ENCODE measurements at regions not wholly inside any gene's neighbourhood (a gene's known extent, or its start where the extent isn't known, plus 50 kb on each side); places are given as distances from the start of the nearest gene placed in this dataset. TPM values are rescaled to one million over a fixed set of nuclear protein-coding genes. Genes with fewer than 3 reads are reported as not detected.

DNA sequence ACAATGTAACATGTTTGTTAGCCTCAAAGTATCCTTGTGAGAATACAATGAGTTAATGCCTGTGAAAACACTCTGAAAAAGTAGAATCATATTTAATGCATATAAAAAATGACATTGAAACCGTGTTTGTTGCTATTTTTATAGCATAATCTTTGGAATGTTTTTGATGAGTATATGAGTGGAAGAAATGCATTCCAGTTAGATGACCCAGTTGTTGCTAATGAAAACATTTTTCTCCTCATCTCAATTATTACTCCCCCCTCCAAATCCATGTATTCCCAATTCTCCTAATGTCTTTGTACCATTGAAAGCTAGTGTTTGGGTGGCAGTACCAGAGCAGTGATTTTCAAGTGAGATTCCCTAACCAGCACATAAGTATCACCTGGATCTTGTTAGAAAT is 67.1 kb upstream of the DSEL start:
- Histone ChIP-seq H3K4me1 (no peaks in the 10 kb centered on the region), H3K4me3 (no peak overlapping the region), H3K36me3 (no peaks in the 10 kb centered on the region), H3K27ac (no peak overlapping the region), H3K9me3 (no peaks in the 10 kb centered on the region), H3K27me3 (no peaks in the 10 kb centered on the region)
- 13 to 20% methylated on average over 1 of the region's 1 CpG for WGBS, 2 donors
- TF ChIP-seq, protein P1, sequence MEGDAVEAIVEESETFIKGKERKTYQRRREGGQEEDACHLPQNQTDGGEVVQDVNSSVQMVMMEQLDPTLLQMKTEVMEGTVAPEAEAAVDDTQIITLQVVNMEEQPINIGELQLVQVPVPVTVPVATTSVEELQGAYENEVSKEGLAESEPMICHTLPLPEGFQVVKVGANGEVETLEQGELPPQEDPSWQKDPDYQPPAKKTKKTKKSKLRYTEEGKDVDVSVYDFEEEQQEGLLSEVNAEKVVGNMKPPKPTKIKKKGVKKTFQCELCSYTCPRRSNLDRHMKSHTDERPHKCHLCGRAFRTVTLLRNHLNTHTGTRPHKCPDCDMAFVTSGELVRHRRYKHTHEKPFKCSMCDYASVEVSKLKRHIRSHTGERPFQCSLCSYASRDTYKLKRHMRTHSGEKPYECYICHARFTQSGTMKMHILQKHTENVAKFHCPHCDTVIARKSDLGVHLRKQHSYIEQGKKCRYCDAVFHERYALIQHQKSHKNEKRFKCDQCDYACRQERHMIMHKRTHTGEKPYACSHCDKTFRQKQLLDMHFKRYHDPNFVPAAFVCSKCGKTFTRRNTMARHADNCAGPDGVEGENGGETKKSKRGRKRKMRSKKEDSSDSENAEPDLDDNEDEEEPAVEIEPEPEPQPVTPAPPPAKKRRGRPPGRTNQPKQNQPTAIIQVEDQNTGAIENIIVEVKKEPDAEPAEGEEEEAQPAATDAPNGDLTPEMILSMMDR (IDR thresholded peaks at IDR 0.05) = no peak
- no peak for TF ChIP-seq POLR2A (IDR thresholded peaks at IDR 0.05)
- TF ChIP-seq EP300 (IDR thresholded peaks at IDR 0.05) = no peak
- no peak for DNase-seq (ENCODE audit: low spot score in 2 of 2)

DNA sequence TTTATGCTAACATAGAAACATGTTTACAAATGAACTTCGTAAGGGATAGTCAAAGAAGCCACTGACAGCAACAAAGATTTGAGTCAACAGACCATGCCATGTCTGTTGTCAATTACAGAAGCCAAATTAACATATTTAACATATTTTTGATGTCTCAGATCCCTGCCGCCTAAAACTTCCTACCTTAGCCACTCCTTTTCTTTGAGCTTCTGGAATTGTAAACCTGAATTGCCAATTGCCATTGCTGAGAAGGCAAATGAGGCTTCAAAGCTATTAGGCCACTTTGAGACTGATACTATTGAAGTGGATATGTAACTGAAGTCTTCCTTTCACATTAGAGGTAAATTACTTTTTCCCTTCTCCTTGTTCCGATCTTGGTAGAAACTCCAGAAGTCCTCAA is 66.0 kb upstream of the DSEL start:
- Histone ChIP-seq H3K27me3 (no peaks in the 10 kb centered on the region), H3K4me3 (no peak overlapping the region), H3K9me3 (no peaks in the 10 kb centered on the region), H3K4me1 (no peaks in the 10 kb centered on the region), H3K27ac (no peak overlapping the region), H3K36me3 (no peaks in the 10 kb centered on the region)
- 36 to 37% methylated on average over 3 of the region's 3 CpGs for WGBS, 2 donors
- no peak for TF ChIP-seq POLR2A (IDR thresholded peaks at IDR 0.05)
- TF ChIP-seq, protein P1 (IDR thresholded peaks at IDR 0.05) = no peak
- no peak for TF ChIP-seq EP300 (IDR thresholded peaks at IDR 0.05)
- DNase-seq (ENCODE audit: low spot score in 2 of 2) = no peak

DNA sequence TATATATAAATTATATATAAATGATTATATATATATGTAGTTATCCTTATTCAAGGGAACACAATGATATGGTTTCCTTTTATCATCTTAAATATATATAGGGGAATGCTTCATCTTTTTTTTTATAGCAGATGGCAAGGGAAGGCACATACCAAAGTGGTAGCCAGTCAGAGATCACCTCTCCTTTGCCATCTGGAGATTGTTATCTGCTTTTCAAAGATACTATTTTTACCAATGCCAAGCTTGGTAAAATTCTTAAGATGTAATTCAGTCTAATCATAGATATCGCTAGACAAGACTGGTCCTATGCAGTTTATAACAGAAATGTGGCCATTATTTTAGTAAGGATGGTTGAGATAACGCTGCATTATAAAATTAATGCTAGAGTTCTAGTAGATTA is 64.7 kb upstream of the DSEL start:
- Histone ChIP-seq H3K9me3 (no peaks in the 10 kb centered on the region), H3K27ac (no peak overlapping the region), H3K4me1 (no peaks in the 10 kb centered on the region), H3K27me3 (no peaks in the 10 kb centered on the region), H3K4me3 (no peak overlapping the region), H3K36me3 (no peaks in the 10 kb centered on the region)
- no peak for TF ChIP-seq EP300 (IDR thresholded peaks at IDR 0.05)
- TF ChIP-seq POLR2A (IDR thresholded peaks at IDR 0.05) = no peak
- 91 to 92% methylated on average over 2 of the region's 2 CpGs for WGBS, 2 donors
- no peak for DNase-seq (ENCODE audit: low spot score in 2 of 2)

DNA sequence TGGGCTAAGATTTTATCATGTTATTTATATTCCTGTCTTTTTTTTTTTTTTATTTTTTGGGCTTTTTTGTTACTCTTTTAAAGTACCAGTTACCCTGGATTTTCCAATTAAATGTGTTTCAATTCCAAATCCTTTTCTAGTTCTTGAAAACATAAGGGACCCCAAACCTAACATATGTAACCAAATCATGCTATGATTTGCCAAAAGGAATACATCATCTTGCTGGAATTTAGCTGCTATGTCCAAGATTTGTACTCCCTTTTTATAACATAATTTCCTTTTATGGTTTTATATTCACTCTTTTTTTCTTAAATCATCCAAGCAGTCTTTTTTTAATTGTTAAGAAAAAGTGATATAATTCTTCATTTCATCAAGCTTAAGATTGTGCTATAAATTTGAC is 60.9 kb upstream of the DSEL start:
- DNase-seq (ENCODE audit: low spot score in 2 of 2) = no peak

DNA sequence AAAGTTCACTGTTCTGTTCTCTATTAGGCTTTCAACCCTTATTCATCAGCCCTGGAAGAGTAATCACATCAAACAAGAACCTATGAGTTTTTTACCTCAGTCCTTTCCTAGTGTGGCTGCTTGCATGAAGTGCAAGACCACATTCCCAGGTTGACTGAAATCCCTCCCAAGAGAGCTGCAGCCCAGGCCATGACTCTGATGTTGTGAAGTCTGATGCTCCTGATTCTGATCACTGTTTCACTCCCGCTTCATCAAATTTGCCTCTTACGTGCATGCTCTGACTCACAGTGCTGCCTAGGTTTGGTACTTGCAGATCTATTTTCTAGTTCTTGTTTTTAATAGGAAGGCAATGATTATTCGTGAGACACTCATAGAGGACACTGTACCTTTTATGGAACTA is 58.2 kb upstream of the DSEL start:
- TF ChIP-seq EP300 (IDR thresholded peaks at IDR 0.05) (no peak), POLR2A (IDR thresholded peaks at IDR 0.05) (no peak)
- TF ChIP-seq, protein P1 (IDR thresholded peaks at IDR 0.05) = no peak
- no peaks in the 10 kb centered on the region for H3K9me3 ChIP-seq
- WGBS, 2 donors = 81 to 86% methylated on average over 3 of the region's 3 CpGs

More for the DNA sequence above, 60.9 kb upstream of the DSEL start:
- Histone ChIP-seq H3K27me3 (no peaks in the 10 kb centered on the region), H3K4me3 (no peak overlapping the region), H3K4me1 (no peaks in the 10 kb centered on the region), H3K27ac (no peak overlapping the region), H3K36me3 (no peaks in the 10 kb centered on the region), H3K9me3 (no peaks in the 10 kb centered on the region)
- TF ChIP-seq POLR2A (IDR thresholded peaks at IDR 0.05) = no peak
- TF ChIP-seq EP300 (IDR thresholded peaks at IDR 0.05) = no peak

DNA sequence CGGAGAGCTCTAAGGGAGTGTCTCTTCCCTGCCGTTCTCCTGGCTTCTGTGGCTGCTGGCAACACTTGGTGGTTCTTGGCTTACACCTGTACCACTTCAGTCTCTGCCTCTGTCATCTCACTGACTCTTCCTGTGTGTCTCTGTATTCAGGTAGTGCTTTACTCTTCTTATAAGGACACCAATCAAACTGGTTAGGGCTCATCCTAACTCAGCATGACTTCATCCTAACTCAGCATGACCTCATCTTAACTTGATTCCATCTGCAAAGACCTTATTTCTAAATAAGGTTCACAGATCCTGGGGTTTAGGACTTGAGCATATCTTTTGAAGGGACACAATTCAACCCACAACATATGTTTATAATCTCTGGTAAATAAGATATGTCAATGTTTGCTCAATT is 51.6 kb upstream of the DSEL start:
- Histone ChIP-seq H3K4me1 (no peaks in the 10 kb centered on the region), H3K27ac (no peak overlapping the region), H3K9me3 (no peaks in the 10 kb centered on the region), H3K4me3 (no peak overlapping the region), H3K27me3 (no peaks in the 10 kb centered on the region), H3K36me3 (no peaks in the 10 kb centered on the region)
- WGBS, 2 donors = 69 to 70% methylated on average over 2 of the region's 2 CpGs
- no peak for TF ChIP-seq POLR2A (IDR thresholded peaks at IDR 0.05)
- no peak for TF ChIP-seq EP300 (IDR thresholded peaks at IDR 0.05)
- TF ChIP-seq, protein P1 (IDR thresholded peaks at IDR 0.05) = no peak
- DNase-seq (ENCODE audit: low spot score in 2 of 2) = no peak

More for the DNA sequence above, 58.2 kb upstream of the DSEL start:
- Histone ChIP-seq H3K27ac (no peak overlapping the region), H3K4me1 (no peaks in the 10 kb centered on the region), H3K4me3 (no peak overlapping the region), H3K36me3 (no peaks in the 10 kb centered on the region), H3K27me3 (no peaks in the 10 kb centered on the region)
- no peak for DNase-seq (ENCODE audit: low spot score in 2 of 2)

Small RNA genes lying in the stretch of these regions (small RNA-seq; reads per million reads assigned to genes)
- gene AC067819.1 = not detected
